ENCODE measurements at regions not wholly inside any gene's neighbourhood (a gene's known extent, or its start where the extent isn't known, plus 50 kb on each side); places are given as distances from the start of the nearest gene placed in this dataset.

- Mint-ChIP-seq H3K27ac (no peak overlapping the region), H3K27me3 (ENCODE audit: low read depth) (no peaks in the 10 kb centered on the region), H3K4me1 (no peaks in the 10 kb centered on the region), H3K9me3 (no peaks in the 10 kb centered on the region), H3K4me3 (no peak overlapping the region), H3K36me3 (no peaks in the 10 kb centered on the region)
- ChIA-PET POLR2A (no interaction called here), CTCF (no interaction called here)
- ATAC-seq (no peak), DNase-seq (ENCODE audit: low spot score) (no peak)
- no peak for TF ChIP-seq TP53 (CRISPR knock-in tag; IDR thresholded peaks at IDR 0.05)
These were observed 587.4 kb upstream of the SGO1 start for GRCh38 chr3:20773320-20773984.

GRCh38 chr3:20772869-20773268, 586.9 kb upstream of the SGO1 start:
- Mint-ChIP-seq H3K36me3 (no peaks in the 10 kb centered on the region), H3K27ac (no peak overlapping the region), H3K4me3 (no peak overlapping the region), H3K9me3 (no peaks in the 10 kb centered on the region), H3K4me1 (no peaks in the 10 kb centered on the region), H3K27me3 (ENCODE audit: low read depth) (no peaks in the 10 kb centered on the region)
- ATAC-seq: no peak
- no peak for DNase-seq (ENCODE audit: low spot score)
- POLR2A ChIA-PET: no interaction called here
- CTCF ChIA-PET: no interaction called here
- TF ChIP-seq TP53 (CRISPR knock-in tag; IDR thresholded peaks at IDR 0.05): no peak
- no peak for TF ChIP-seq PRRX2 (CRISPR knock-in tag; IDR thresholded peaks at IDR 0.05)
- TF ChIP-seq ZNF423 (CRISPR knock-in tag; IDR thresholded peaks at IDR 0.05): no peak
- no peak for TF ChIP-seq HMGA2 (CRISPR knock-in tag; IDR thresholded peaks at IDR 0.05)
- no peak for TF ChIP-seq SP1 (CRISPR knock-in tag; conservative IDR thresholded peaks at IDR 0.05)
- TF ChIP-seq RELA (CRISPR knock-in tag; IDR thresholded peaks at IDR 0.05; ENCODE audit: borderline replicate concordance): no peak
- no peak for TF ChIP-seq MAX (CRISPR knock-in tag; IDR thresholded peaks at IDR 0.05)
- TF ChIP-seq ATF6 (CRISPR knock-in tag; IDR thresholded peaks at IDR 0.05): no peak
- TF ChIP-seq NFE2L1 (CRISPR knock-in tag; IDR thresholded peaks at IDR 0.05): no peak
- TF ChIP-seq ZSCAN18 (CRISPR knock-in tag; IDR thresholded peaks at IDR 0.05): no peak
- no peak for TF ChIP-seq USF1 (CRISPR knock-in tag; IDR thresholded peaks at IDR 0.05)
- TF ChIP-seq ATF2 (CRISPR knock-in tag; IDR thresholded peaks at IDR 0.05; ENCODE audit: borderline replicate concordance, low read depth): no peak
- TF ChIP-seq TEAD1 (CRISPR knock-in tag; IDR thresholded peaks at IDR 0.05): no peak
- TF ChIP-seq ETV6 (CRISPR knock-in tag; IDR thresholded peaks at IDR 0.05): no peak
- TF ChIP-seq AFF4 (CRISPR knock-in tag; IDR thresholded peaks at IDR 0.05; ENCODE audit: borderline replicate concordance): no peak
- no peak for TF ChIP-seq ZNF281 (CRISPR knock-in tag; IDR thresholded peaks at IDR 0.05)
- TF ChIP-seq IRF1 (CRISPR knock-in tag; IDR thresholded peaks at IDR 0.05): no peak
